OCI-LY3 (cell line): ENCODE measurements at regions not wholly inside any gene's neighbourhood (a gene's known extent, or its start where the extent isn't known, plus 50 kb on each side); places are given as distances from the start of the nearest gene placed in this dataset.

Source experiments
- H2AFZ ChIP-seq: fragments of 200-600, 300-600 bp; shearing (Covaris generic); 2 replicates; pipeline ENCODE4 v1.6.0; 2014; ENCODE audit warnings: antibody characterized with exemption, low read depth, low read length
- H3K27ac ChIP-seq: fragments of 200-600, 300-600 bp; sonication (generic); 2 replicates; pipeline ENCODE4 v1.5.1; 2014; ENCODE audit warnings: mild to moderate bottlenecking, low read length, moderate library complexity, mixed read lengths
- H3K27me3 ChIP-seq: fragments of 200-600, 300-600 bp; sonication (generic); 2 replicates; pipeline ENCODE4 v1.6.1; 2014; ENCODE audit warnings: low read depth, low read length, mixed read lengths
- H3K36me3 ChIP-seq: fragments of 200-600, 300-600 bp; sonication (generic); replicated peaks from 2 replicates; pipeline ENCODE3; 2014; ENCODE audit warnings: low read depth, low read length, mixed read lengths
- H3K4me1 ChIP-seq: fragments of 300-600, 200-600 bp; sonication (generic); 2 replicates; pipeline ENCODE4 v1.6.1; 2014; ENCODE audit warnings: low read length, mixed read lengths
- H3K4me2 ChIP-seq: fragments of 200-600, 300-600 bp; sonication (generic); 2 replicates; pipeline ENCODE4 v1.6.1; 2014; ENCODE audit warnings: low read length, mixed read lengths
- H3K4me3 ChIP-seq: fragments of 300-600, 200-600 bp; sonication (generic); 2 replicates; pipeline ENCODE4 v1.5.1; 2014; ENCODE audit warnings: antibody characterized with exemption, mild to moderate bottlenecking, low read length, moderate library complexity
- H3K79me2 ChIP-seq: fragments of 300-600, 200-600 bp; shearing (Covaris generic); 2 replicates; pipeline ENCODE4 v1.6.1; 2014; ENCODE audit warnings: mild to moderate bottlenecking, low read length, mixed read lengths
- H3K9ac ChIP-seq: fragments of 300-600, 200-600 bp; shearing (Covaris generic); 2 replicates; pipeline ENCODE4 v1.6.0; 2014; ENCODE audit warnings: mild to moderate bottlenecking, low read length, moderate library complexity
- H3K9me3 ChIP-seq: fragments of 200-600, 300-600 bp; shearing (Covaris generic); 2 replicates; pipeline ENCODE4 v1.6.1; 2014; ENCODE audit warnings: low read length, mixed read lengths; ENCODE audit not compliant: insufficient read depth
- H4K20me1 ChIP-seq: fragments of 200-600, 300-600 bp; sonication (generic); 2 replicates; pipeline ENCODE4 v1.6.1; 2016; ENCODE audit warnings: low read length, mixed read lengths; ENCODE audit not compliant: insufficient read depth
- CTCF ChIP-seq: fragments of 200-600, 300-600 bp; sonication (generic); IDR thresholded peaks from 2 replicates; pipeline ENCODE4 v1.5.1; 2014; ENCODE audit warnings: antibody characterized with exemption, low read length, low read depth
- EZH2phosphoT487 ChIP-seq: fragments of 200-600 bp; shearing (Covaris generic); IDR thresholded peaks from 2 replicates; pipeline ENCODE4 v1.6.1; 2018; ENCODE audit warnings: antibody characterized with exemption, mixed run types, low read depth

GRCh38 chr5:96196407-96196806 is 234.8 kb upstream of the ELL2 start:
- H2AFZ ChIP-seq = no peak overlapping the region
- no peak for TF ChIP-seq CTCF
- TF ChIP-seq EZH2phosphoT487 = no peak
- no peak overlapping the region for H3K9ac ChIP-seq
- H3K4me1 ChIP-seq = peaks cover 5% of the 10 kb centered on the region
- no peak overlapping the region for H3K4me2 ChIP-seq
- H3K4me3 ChIP-seq = no peak overlapping the region
- H3K27me3 ChIP-seq = no peaks in the 10 kb centered on the region
- no peaks in the 10 kb centered on the region for H4K20me1 ChIP-seq
- H3K79me2 ChIP-seq = no peaks in the 10 kb centered on the region
- no peaks in the 10 kb centered on the region for H3K9me3 ChIP-seq
- H3K27ac ChIP-seq = no peak overlapping the region
- no peaks in the 10 kb centered on the region for H3K36me3 ChIP-seq

GRCh38 chr5:96195123-96195522 is 233.5 kb upstream of the ELL2 start:
- Histone ChIP-seq H3K9ac (no peak overlapping the region), H3K79me2 (no peaks in the 10 kb centered on the region), H3K4me3 (no peak overlapping the region), H3K27me3 (no peaks in the 10 kb centered on the region), H4K20me1 (no peaks in the 10 kb centered on the region), H3K4me2 (no peak overlapping the region), H3K27ac (no peak overlapping the region), H3K4me1 (peaks cover 5% of the 10 kb centered on the region), H3K36me3 (no peaks in the 10 kb centered on the region), H2AFZ (no peak overlapping the region), H3K9me3 (no peaks in the 10 kb centered on the region)
- TF ChIP-seq CTCF = no peak
- TF ChIP-seq EZH2phosphoT487 = no peak

- Histone ChIP-seq H3K79me2 (no peaks in the 10 kb centered on the region), H2AFZ (no peak overlapping the region), H3K9ac (no peak overlapping the region), H3K9me3 (no peaks in the 10 kb centered on the region), H3K4me3 (no peak overlapping the region), H3K27me3 (no peaks in the 10 kb centered on the region), H3K4me2 (no peak overlapping the region), H3K36me3 (no peaks in the 10 kb centered on the region), H3K4me1 (peaks cover 3% of the 10 kb centered on the region), H3K27ac (no peak overlapping the region), H4K20me1 (no peaks in the 10 kb centered on the region)
- no peak for TF ChIP-seq EZH2phosphoT487
- no peak for TF ChIP-seq CTCF
Observed at GRCh38 chr5:96194593-96194992, 232.9 kb upstream of the ELL2 start.

GRCh38 chr5:96193946-96194345 is 232.3 kb upstream of the ELL2 start:
- H3K27me3 ChIP-seq = no peaks in the 10 kb centered on the region
- TF ChIP-seq CTCF = no peak
- no peak for TF ChIP-seq EZH2phosphoT487
- H3K9ac ChIP-seq = no peak overlapping the region
- H3K4me2 ChIP-seq = no peak overlapping the region
- H3K4me1 ChIP-seq = no peaks in the 10 kb centered on the region; the same call in 1 of the 2 replicates
- no peaks in the 10 kb centered on the region for H3K79me2 ChIP-seq
- no peaks in the 10 kb centered on the region for H4K20me1 ChIP-seq
- no peak overlapping the region for H3K4me3 ChIP-seq
- no peaks in the 10 kb centered on the region for H3K36me3 ChIP-seq
- H2AFZ ChIP-seq = no peak overlapping the region
- H3K9me3 ChIP-seq = no peaks in the 10 kb centered on the region
- no peak overlapping the region for H3K27ac ChIP-seq
